NCI-H748 (cell line): ENCODE measurements at regions not wholly inside any gene's neighbourhood (a gene's known extent, or its start where the extent isn't known, plus 50 kb on each side); places are given as distances from the start of the nearest gene placed in this dataset.

Experiments used
- DNase-seq: peaks from one replicate; lab custom pipeline; 2025; ENCODE audit not compliant: unreplicated experiment; lab: John Stamatoyannopoulos, UW

DNA sequence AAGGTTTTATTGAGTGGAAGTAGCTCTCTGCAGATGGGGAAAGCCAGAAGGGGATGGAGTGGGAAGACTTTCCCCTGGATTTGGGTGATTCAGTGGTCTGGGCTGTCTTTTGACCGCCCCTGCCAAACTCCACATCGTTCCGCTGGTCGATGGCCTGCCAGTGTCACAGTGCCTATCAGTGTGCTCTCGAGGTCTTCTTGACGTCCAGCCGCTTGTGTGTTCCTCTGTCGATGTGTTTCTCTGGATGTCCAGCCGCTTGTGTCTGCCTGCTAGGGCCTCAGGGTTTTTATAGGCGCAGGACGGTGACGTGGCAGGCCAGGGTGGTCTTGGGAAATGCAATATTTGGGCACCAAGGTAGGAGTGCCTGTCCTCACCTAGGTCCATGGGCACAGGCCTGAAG, 1371.4 kb upstream of the PIK3C3 start:
- DNase-seq = no peak

DNA sequence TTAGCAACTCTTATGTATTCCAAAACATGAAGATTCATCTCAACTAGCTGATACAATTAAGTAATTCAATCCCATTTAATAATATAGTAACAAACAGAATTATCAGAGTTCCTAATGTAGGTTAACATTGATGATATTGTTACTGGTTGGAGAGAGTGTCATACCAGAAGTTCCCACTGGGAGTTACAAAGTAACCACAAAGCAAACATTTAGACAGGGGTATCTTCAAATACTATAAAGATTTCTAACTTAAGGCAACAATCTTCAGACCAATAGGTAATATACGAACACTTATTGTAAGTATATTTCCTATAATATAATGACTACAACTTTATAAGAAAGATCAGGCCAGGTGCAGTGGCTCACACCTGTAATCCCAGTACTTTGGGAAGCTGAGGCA, 1372.9 kb upstream of the PIK3C3 start:
- DNase-seq = no peak

DNA sequence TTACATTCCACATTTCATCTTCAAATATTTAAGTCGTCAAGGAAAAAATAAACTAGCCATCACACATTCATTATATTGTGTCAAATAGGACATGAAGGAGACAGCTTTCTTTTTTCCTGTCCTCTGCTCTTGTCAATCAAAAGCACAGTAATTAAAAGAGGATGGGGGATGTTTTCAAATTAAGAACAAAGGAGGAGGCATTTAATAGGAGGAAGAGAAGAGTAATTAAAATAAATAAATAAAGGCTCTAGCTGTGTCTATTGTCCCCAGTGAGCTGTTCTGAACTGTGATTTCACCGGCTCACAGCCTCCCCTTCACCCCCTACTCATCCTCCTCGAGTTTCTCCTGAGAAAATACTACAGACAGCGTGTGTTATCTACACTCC, 1377.1 kb upstream of the PIK3C3 start:
- peak; percentile 65 for DNase-seq

DNA sequence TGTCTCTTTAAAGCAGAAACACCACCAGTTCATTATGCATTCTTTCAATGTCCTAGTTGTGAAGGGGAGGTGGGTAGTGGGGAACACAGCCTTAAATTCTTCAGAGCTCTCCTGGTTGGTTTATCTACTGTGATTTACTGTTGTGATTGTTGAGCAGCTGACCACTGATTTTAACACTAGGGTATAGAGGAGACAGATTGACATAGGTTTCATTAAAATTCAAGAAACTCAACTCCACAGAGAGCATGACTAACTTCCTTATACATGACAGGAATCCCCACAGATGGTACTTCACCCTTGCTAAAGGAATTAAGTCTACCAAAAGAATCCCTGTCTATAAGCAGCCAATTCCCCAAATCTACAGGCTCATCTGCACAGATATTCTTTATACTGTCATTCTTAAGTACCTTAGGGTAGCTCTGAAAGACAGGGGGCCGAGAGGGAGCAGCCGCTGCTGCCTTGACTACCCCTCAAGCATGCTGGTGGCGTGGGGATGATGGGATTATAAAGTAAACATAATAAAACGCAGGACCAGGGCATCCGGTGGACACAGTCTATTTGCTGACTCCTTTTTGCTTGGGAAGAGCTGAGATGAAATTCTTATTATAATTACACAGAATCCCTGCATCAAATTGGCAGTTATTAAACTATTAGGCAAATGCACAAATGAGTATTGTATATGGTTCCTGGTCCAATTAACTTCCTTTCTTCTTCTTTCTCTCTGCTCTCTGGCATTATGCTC, 1377.6 kb upstream of the PIK3C3 start:
- DNase-seq = peak; percentile 88

DNA sequence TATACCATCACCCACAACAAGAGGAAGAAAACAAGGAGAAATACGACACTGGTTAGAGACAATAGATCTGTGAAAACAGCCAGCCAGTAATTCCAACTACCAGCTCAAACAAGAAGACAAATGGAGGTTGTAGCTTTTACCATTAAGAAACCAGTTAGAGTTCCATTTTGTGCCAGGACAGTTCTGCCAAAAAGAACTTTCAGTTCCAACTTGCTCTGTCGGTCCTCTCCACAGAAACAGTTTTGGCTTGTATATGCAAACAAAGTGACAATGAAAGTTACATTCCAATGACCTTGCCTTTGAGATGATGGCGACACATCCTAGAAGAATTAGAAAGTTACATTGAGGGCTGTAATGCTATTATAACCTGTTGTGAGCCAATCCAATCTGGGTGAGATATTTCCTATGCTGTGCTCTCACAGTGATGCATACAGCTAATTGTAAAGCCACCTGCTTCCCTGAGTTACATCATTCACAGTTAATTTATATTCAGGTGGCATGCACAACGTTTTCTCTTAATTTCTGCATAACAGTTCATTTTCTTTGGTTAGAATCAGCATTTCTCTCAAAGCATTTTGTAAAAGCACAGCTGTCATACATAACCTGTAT, 1378.4 kb upstream of the PIK3C3 start:
- DNase-seq = peak; percentile 48

DNA sequence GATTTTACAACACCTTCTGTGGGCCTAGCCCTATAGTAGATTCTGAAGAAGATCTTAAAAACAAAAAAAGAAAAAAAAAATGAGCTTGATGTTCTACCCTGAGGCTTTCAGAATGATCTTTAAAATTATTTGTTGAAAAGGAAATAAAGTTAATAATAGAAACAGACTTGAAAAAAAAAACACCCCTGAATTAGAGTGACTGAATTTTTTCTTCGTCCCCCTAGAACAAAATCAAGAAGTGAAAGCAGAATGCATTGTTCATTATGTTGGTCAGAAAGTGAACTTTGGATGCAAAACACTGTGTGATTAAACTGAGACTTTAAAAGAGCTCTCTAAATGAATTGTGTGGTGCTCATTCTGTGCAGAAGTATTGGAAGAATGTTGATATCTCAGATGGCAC, 1384.4 kb upstream of the PIK3C3 start:
- no peak for DNase-seq

DNA sequence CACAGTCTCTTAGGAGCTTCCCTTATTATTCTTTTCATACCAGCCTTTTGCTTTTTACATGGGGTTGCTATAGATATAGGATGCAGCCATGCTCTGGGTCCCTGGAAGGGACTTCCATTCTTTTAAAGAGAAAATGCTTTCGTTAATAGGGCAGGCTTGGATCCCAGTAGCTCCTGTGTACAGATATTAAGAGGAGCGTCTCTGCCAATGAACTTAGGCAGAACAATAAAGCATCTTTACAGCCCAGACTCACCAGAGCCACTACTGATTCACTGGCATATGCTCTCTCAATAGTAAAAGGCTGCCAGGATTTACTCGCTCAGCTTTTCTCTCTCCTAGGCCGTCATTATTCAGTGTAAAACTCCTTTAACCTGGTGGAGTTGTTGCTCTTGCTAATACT, 1385.4 kb upstream of the PIK3C3 start:
- no peak for DNase-seq

DNA sequence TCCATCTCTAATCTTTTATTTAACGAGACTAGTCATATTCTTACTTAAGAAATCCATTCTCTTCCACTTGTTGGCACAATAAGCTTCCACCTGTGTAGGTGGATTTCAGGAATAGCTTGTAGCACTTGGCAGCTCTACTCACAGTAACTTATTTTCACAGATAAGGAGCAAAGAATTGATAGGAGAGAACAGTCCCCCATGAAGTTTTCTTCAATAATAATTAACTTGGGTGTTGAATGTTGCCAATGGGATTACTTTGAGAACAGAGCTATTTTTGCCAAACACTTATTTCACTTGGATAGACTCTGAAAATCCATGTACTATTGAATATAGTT, 1388.6 kb upstream of the PIK3C3 start:
- no peak for DNase-seq

DNA sequence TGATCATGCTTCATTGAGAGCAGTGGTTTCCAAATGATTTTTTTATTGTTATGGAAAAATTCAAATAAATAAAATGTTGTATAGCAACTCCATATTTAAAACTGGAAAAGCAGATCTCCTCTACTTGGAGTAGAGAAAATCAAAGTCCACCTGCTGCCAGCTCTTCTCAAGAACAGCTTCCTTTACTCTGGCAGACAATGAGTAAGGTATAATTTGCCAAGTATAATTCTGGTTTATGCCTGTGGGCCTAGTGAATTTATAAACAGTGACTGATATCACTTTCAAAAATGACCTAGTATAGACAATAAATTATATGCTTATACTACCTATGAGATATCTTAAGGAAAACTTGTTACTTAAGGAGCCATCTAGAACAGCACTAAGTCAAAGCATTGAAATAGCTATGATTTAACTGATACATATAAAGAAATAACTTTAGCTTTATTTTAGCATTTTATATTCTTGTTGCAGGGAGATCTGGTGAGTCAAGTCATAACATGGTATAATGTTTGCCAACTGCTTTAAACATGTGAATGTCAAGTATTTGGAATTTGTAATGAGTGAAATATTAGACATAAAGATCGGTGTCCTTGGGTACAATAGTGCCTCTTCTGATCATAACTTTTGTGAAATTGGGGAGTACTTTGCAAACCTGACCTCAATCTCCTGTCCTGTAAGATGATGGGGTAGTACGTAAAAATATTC, 1389.1 kb upstream of the PIK3C3 start:
- no peak for DNase-seq

DNA sequence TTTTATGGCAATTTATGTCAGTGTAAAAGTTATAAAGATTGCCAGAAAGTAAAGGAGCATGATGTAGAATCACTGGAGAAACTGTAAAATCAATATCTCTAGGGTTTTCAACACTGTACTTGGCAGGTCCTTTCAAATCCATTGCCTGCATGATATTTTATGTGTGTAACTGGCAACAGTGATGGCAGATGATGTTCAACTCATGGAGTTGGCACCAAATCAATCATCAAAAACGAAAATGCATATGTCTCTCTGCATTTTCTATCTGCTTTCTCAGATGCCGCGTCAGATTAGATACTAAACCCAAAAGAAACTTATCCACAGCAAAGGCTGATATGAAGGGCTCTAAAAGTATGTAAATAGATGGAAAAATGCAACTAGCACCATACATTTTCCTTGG, 1395.5 kb upstream of the PIK3C3 start:
- no peak for DNase-seq

DNA sequence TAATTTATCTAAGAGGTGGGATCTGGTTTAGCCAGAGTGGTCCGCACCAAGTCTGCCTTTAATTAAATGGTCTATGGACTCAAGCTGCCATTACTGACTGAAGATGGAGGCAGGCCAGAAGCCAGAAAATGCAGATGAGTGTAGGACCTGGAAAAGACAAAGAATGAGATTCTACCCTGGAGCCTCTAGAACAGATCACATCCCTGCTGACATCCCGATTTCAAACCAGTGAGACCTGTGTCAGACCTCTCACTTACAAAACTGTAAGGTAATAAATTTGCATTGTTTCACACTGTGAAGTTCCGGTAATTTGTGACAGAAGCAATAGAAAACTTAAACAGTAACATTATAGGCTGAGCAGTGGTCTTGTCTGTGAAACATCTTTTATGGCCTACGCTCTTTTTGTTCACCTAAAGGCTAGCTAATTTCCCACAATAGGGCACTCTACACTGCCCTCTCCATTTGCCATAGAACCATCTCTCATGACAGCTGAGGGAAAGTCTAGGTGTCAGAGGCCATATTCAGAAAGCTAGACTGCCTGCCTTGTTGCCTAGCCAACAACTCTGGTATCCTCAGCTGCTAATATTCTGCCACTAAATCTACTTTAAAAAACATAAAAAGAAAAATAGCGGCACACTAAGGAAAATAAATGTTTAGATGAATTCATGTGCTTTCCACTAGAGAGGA, 1396.2 kb upstream of the PIK3C3 start:
- no peak for DNase-seq

DNA sequence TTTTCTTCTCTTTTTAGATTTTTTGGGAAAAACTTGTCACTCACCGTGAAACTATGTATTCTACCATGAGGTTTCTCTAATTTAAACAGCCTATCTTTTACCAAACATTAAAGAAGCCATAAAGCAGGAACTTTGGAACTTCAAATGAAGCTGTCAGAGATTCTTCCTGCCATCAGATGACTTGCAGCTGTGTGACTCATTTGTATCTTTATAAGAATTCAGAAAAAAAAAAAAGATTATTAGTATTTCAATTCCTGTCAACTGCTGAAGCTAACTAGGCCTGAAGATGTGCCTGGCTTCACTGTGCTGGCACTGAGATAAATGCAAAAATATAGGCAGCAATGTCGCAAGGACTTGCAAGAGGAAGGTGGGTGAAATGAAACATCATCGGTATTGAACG, 1399.1 kb upstream of the PIK3C3 start:
- no peak for DNase-seq

DNA sequence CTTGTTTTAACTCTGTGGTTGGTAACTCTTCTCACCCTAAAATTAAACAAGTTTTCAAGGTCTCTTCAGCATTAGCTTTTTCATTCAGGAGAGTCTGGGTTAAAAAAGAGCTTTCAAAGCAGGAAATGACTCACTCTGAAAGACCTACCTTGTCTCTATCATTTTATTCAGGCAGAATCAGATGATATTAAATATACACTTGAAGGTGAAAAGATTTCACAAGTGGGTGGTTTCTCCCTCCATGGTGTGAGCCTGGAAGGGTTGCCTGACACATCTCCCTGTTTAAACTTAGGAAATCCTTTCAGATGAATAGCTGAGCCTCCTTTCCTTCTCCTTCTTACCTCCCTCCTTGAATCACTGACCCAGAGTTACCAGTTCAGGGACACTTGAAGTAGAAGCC, 1402.0 kb upstream of the PIK3C3 start:
- no peak for DNase-seq

DNA sequence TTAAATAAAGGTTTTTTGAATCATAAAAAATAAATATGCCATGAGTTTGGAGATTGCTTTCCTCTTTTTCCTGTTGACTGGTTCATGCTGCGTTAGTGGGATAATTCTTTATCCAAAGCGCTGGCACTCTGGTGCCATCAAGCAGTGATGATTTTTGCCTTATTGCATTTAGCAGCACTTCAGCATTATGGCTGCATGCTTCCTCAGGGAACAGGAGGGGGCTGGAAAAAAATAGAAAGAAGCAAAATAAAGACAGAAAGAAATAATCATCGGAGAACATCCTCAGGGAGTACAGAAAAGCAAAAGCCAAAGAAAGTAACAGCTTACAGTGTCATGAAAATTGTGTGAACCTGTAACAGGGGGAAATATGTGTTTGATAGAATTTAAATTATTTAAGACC, 1408.2 kb upstream of the PIK3C3 start:
- DNase-seq = no peak

DNA sequence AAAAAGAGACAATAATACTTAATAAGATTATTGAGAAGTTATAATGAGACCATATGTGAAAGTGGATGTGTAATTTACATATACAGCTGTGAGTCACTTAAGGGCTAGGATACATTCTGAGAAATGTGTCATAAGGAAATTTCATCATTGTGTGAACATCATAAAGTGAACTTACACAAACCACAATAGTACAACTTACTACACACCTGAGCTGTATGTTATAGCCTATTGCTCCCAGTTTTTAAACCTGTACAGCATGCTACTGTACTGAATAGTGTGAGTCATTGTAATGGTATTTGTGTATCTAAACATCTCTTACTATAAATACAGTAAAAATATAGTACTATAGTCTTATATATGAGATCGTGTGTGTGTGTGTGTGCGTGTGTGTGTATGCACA, 1420.3 kb upstream of the PIK3C3 start:
- DNase-seq = no peak

DNA sequence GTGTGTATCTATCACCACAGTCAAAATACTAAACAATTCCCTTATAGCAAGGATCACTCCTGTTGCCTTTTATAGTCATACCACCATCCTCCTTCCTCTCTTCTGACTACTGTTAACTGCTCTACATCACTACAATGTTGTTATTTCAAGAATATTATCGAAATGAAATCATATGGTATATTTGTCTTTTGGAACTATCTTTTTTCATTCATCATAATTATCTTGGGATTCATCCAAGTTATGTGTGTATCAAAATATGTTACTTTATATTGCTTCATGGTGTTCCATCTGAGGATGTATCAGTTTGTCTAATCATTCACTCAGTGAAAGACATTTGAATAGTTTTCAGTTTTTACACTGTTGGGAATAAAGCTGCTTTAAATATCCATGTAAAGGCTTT, 1423.0 kb upstream of the PIK3C3 start:
- no peak for DNase-seq

DNA sequence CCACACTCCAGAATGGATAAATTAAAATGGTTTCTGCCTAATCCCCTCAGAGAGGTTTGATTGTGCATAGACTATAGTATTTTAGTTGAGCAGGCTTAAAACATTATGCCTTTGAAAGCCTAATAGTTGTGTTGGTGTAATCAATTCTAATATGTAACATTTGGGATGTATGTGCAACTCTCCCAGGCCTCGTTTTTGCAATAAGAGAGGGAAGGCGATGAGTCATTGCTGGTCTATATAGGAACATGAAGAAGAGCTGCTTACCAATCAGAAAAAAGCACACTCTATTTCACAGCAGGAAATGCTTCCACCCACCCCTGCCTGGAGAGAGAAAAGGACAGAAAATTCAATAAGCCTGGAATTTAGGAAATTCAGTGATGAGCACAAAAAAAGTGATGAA, 1424.0 kb upstream of the PIK3C3 start:
- no peak for DNase-seq

DNA sequence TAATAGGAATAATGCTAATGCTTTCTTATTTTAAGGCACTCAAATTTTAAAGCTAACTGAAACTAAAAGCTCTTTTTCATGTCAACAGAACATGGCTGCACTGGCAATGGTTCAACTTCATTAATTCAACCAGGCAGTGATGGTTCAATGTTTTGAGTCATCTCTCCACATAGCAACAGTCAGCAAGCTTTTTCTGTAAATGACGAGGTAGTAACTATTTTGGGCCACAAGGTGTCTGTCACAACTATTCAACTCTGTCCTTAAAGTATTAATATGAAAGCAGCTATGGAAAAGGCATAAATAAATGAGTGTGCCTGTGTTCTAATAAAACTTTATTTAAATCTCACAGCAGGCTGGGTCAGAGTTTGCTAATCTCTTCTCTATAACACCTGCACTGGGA, 1425.6 kb upstream of the PIK3C3 start:
- peak; percentile 21 for DNase-seq

DNA sequence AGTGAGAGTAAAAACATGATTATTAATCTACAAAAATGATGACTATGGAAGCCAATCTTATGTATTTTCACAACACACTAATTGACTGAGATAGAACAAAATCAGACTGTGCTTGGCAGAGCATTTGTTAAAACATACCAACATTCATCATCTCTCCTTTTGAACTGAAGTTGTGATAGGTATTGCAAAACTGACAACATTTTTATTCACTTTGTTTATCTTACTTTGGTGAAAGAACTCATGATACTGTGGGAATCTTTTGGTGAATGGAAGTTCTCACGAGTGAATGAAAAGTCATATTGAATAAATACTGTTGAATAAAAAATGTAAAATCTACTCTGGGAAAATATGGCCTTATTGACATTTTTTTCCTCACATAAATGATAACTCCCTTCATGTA, 1430.2 kb upstream of the PIK3C3 start:
- no peak for DNase-seq

DNA sequence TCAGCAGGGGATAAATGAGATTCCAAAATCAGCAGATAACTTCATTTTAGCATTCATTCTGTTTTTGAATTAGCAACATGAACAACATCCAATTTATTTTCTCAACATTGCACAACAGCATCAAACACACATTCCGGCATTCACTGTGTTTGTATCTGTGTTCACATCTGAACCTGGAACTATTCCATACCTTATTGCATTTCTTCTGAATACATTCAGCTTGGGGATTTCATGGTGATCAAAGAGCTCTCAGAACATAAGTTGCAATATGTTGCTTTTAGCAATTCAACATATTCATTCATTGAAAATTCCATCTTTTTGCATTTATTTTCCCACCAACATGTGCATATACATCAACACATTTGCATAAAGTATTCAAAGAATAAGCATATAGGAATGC, 1431.7 kb upstream of the PIK3C3 start:
- no peak for DNase-seq

DNA sequence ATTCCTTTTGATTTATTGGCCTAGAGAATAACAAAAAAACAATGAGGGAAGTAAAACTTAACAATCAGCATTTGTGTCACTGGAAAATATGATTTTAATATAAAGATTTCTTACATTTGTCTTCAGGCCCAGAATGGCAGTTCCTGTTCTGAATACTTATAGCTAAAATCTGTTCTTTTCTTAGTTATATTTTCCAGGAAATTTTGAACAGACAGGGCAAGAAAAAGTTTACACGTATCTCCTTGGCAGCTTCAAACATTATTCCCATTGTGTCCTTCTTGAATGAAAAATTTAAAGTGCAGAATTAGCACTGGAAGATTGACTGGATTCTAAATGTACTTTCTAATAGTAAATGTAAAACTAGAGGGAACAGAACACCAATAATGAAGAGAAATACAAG, 1454.0 kb upstream of the PIK3C3 start:
- no peak for DNase-seq

DNA sequence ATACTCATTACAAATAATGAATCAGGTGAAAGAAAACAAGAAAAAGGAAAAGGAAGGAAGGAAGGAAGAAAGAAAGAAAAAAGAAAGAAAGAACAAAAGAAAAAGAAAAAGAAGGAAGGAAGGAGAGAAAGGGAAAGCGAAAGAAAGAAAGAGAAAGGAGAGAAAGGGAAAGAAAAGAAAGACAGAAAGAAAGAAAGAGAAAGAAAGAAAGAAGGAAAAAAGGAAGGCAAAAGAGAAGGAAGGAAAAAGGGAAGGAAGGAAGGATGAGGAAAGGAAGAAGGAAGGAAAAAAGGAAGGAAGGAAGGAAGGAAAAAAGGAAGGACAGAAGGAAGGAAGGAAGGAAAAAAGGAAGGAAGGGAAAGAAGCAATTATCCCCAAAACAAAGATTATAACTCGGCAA, 1460.4 kb upstream of the PIK3C3 start:
- DNase-seq = no peak
